Karpas-422 (cell line): ENCODE measurements at regions not wholly inside any gene's neighbourhood (a gene's known extent, or its start where the extent isn't known, plus 50 kb on each side); places are given as distances from the start of the nearest gene placed in this dataset.

ENCODE experiments used
- DNase-seq: peaks from one replicate; pipeline ENCODE4 v3.0.0-alpha.2; 2015
- H2AFZ ChIP-seq: fragments of 200-600 bp; sonication (generic); 2 replicates; pipeline ENCODE4 v1.6.1; 2014; ENCODE audit warnings: antibody characterized with exemption, low read length, mixed read lengths
- H3K27ac ChIP-seq: fragments of 200-600 bp; sonication (generic); 2 replicates; pipeline ENCODE4 v1.5.1; 2014; ENCODE audit warnings: mild to moderate bottlenecking, low read length, moderate library complexity
- H3K27me3 ChIP-seq: fragments of 200-600 bp; sonication (generic); 2 replicates; pipeline ENCODE4 v1.6.1; 2014; ENCODE audit warnings: low read length, mixed read lengths
- H3K36me3 ChIP-seq: fragments of 200-600 bp; sonication (generic); 2 replicates; pipeline ENCODE4 v1.6.1; 2014; ENCODE audit warnings: low read length, mixed read lengths; ENCODE audit not compliant: insufficient read depth
- H3K4me1 ChIP-seq: fragments of 200-600 bp; sonication (generic); 2 replicates; pipeline ENCODE4 v1.6.1; 2014; ENCODE audit warnings: mild to moderate bottlenecking, low read length, mixed read lengths
- H3K4me2 ChIP-seq: fragments of 200-600 bp; sonication (generic); 2 replicates; pipeline ENCODE4 v1.6.1; 2014; ENCODE audit warnings: low read length, low read depth, mild to moderate bottlenecking; ENCODE audit not compliant: poor library complexity, severe bottlenecking
- H3K4me3 ChIP-seq: fragments of 200-600 bp; sonication (generic); 2 replicates; pipeline ENCODE4 v1.5.1; 2014; ENCODE audit warnings: mild to moderate bottlenecking, antibody characterized with exemption, low read length, mixed read lengths
- H3K79me2 ChIP-seq: fragments of 200-600 bp; sonication (generic); 2 replicates; pipeline ENCODE4 v1.6.1; 2014; ENCODE audit warnings: mild to moderate bottlenecking, low read length, mixed read lengths
- H3K9ac ChIP-seq: fragments of 200-600 bp; sonication (generic); 2 replicates; pipeline ENCODE4 v1.6.0; 2014; ENCODE audit warnings: low read length
- H3K9me2 ChIP-seq: fragments of 200-600 bp; sonication (generic), shearing (Covaris generic); replicated peaks from 2 replicates; pipeline ENCODE4 v1.6.0; 2014; ENCODE audit warnings: mild to moderate bottlenecking, low read length, moderate library complexity; ENCODE audit not compliant: insufficient read depth
- H3K9me3 ChIP-seq: fragments of 300-700, 200-600 bp; sonication (generic); 2 replicates; pipeline ENCODE4 v1.6.1; 2014; ENCODE audit warnings: low read length, mixed read lengths
- H4K20me1 ChIP-seq: fragments of 200-600 bp; sonication (generic); 2 replicates; pipeline ENCODE4 v1.6.1; 2014; ENCODE audit warnings: mild to moderate bottlenecking, antibody characterized with exemption, low read length, low read depth; ENCODE audit not compliant: insufficient read depth

GRCh38 chr2:60029566-60029883 is 523.9 kb downstream of the BCL11A start:
- Histone ChIP-seq H3K4me2 (no peak overlapping the region), H3K9ac (no peak overlapping the region), H3K9me2 (no peaks in the 10 kb centered on the region), H3K4me1 (no peaks in the 10 kb centered on the region), H2AFZ (no peak overlapping the region), H3K4me3 (no peak overlapping the region), H3K36me3 (no peaks in the 10 kb centered on the region), H3K9me3 (peaks cover 6% of the 10 kb centered on the region; the same call in 1 of the 2 replicates), H3K27ac (no peak overlapping the region), H3K79me2 (no peaks in the 10 kb centered on the region), H4K20me1 (no peaks in the 10 kb centered on the region), H3K27me3 (no peaks in the 10 kb centered on the region)
- no peak for DNase-seq

DNA sequence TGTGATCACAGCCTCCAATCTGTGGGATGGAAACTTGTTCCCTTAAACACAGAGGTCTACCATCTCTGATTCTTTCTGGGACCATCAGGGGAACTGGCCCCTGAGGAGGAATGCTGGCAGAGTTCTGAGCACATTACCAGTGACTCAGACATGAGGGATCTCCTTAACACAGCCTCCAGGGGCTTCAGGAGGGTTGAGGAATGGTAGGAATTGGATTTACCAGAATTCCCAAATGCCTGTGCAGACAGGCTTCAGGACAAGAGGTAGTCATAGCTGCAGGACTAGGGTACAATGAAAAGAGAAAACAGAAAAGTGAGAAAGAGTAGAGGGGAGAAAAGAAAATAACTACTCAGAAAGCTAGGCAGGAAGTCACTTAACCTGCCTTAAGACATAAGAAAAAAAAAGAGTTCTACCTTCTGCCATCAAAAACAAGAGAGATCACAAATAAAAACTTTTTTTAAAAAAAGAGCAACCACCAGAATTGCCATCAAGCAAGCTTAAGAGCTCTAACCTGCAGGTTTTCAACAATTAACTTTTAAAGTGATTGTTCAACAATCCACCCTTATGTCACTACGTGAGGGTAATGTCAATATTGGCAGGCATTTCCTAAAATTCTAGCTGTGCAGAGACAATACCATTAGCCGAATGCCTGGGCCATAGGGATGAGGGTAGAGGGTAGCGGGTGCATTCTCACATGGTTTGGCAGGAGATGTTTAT is 524.4 kb downstream of the BCL11A start:
- Histone ChIP-seq H3K27me3 (no peaks in the 10 kb centered on the region), H3K4me3 (no peak overlapping the region), H3K4me2 (no peak overlapping the region), H3K9me2 (no peaks in the 10 kb centered on the region), H4K20me1 (no peaks in the 10 kb centered on the region), H3K79me2 (no peaks in the 10 kb centered on the region), H3K9ac (no peak overlapping the region), H3K36me3 (no peaks in the 10 kb centered on the region), H3K9me3 (peaks cover 6% of the 10 kb centered on the region; the same call in 1 of the 2 replicates), H3K4me1 (no peaks in the 10 kb centered on the region), H2AFZ (no peak overlapping the region), H3K27ac (no peak overlapping the region)
- DNase-seq = no peak

- H3K79me2 ChIP-seq = no peaks in the 10 kb centered on the region
- no peaks in the 10 kb centered on the region for H3K36me3 ChIP-seq
- H4K20me1 ChIP-seq = no peaks in the 10 kb centered on the region
Measured at GRCh38 chr2:60025496-60025895, 528.0 kb downstream of the BCL11A start.

GRCh38 chr2:60023256-60023985 is 530.0 kb downstream of the BCL11A start:
- H3K4me3 ChIP-seq = no peak overlapping the region
- no peaks in the 10 kb centered on the region for H3K9me3 ChIP-seq
- DNase-seq = no peak
- H3K9ac ChIP-seq = no peak overlapping the region
- no peak overlapping the region for H2AFZ ChIP-seq
- no peaks in the 10 kb centered on the region for H4K20me1 ChIP-seq
- H3K27ac ChIP-seq = no peak overlapping the region
- no peaks in the 10 kb centered on the region for H3K4me1 ChIP-seq
- H3K4me2 ChIP-seq = no peak overlapping the region
- H3K9me2 ChIP-seq = no peaks in the 10 kb centered on the region
- no peaks in the 10 kb centered on the region for H3K27me3 ChIP-seq
- no peaks in the 10 kb centered on the region for H3K79me2 ChIP-seq
- H3K36me3 ChIP-seq = no peaks in the 10 kb centered on the region

More at GRCh38 chr2:60025496-60025895, 528.0 kb downstream of the BCL11A start:
- Histone ChIP-seq H3K27me3 (no peaks in the 10 kb centered on the region), H3K9me2 (no peaks in the 10 kb centered on the region), H3K27ac (no peak overlapping the region), H3K9ac (no peak overlapping the region), H3K4me3 (no peak overlapping the region), H3K4me2 (no peak overlapping the region), H2AFZ (no peak overlapping the region), H3K4me1 (no peaks in the 10 kb centered on the region), H3K9me3 (no peaks in the 10 kb centered on the region)
- no peak for DNase-seq

- no peaks in the 10 kb centered on the region for H3K36me3 ChIP-seq
- no peak overlapping the region for H3K4me2 ChIP-seq
- no peaks in the 10 kb centered on the region for H3K27me3 ChIP-seq
- no peak for DNase-seq
- no peaks in the 10 kb centered on the region for H3K4me1 ChIP-seq
- no peaks in the 10 kb centered on the region for H4K20me1 ChIP-seq
- H3K9me2 ChIP-seq = no peaks in the 10 kb centered on the region
- H2AFZ ChIP-seq = no peak overlapping the region
- H3K9ac ChIP-seq = no peak overlapping the region
- no peak overlapping the region for H3K4me3 ChIP-seq
- no peaks in the 10 kb centered on the region for H3K9me3 ChIP-seq
- no peaks in the 10 kb centered on the region for H3K79me2 ChIP-seq
- no peak overlapping the region for H3K27ac ChIP-seq
Measured at GRCh38 chr2:60007671-60008070, 545.8 kb downstream of the BCL11A start.

- Histone ChIP-seq H3K9me2 (no peaks in the 10 kb centered on the region), H3K9ac (no peak overlapping the region), H3K36me3 (no peaks in the 10 kb centered on the region), H3K4me1 (peaks cover 5% of the 10 kb centered on the region), H3K27me3 (no peaks in the 10 kb centered on the region), H3K9me3 (no peaks in the 10 kb centered on the region), H3K4me3 (no peak overlapping the region), H4K20me1 (no peaks in the 10 kb centered on the region), H3K4me2 (no peak overlapping the region), H3K79me2 (no peaks in the 10 kb centered on the region), H2AFZ (no peak overlapping the region), H3K27ac (no peak overlapping the region)
- no peak for DNase-seq
Measured at GRCh38 chr2:60003076-60003475, 550.4 kb downstream of the BCL11A start.

GRCh38 chr2:60002183-60002867 is 551.1 kb downstream of the BCL11A start:
- DNase-seq = peak; percentile 53
- Histone ChIP-seq H3K27me3 (no peaks in the 10 kb centered on the region), H3K9me2 (no peaks in the 10 kb centered on the region)

DNA sequence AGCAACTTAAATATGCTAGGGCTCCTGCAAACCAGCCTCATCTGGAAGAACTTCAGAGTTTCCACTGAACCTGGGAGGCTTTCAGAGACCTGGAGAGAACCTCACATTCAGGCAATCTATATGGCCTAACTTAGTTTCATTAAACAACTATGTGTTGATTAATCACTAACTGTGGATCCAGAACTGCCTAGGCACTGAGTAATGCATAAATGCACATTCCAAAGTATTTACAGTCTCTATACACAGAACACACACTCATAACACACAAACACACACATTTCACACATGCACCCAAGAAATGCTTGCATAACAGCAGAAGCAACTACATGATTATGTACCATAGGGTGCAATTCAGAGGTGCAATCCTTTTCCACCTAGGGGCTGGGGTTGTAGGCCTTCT is 552.8 kb downstream of the BCL11A start:
- Histone ChIP-seq H3K27ac (no peak overlapping the region), H3K9me3 (no peaks in the 10 kb centered on the region), H3K9me2 (no peaks in the 10 kb centered on the region), H3K4me3 (no peak overlapping the region), H3K36me3 (no peaks in the 10 kb centered on the region), H2AFZ (no peak overlapping the region), H3K79me2 (no peaks in the 10 kb centered on the region), H3K27me3 (no peaks in the 10 kb centered on the region), H4K20me1 (no peaks in the 10 kb centered on the region), H3K9ac (no peak overlapping the region), H3K4me2 (no peak overlapping the region), H3K4me1 (peaks cover 5% of the 10 kb centered on the region)
- no peak for DNase-seq

More at GRCh38 chr2:60002183-60002867, 551.1 kb downstream of the BCL11A start:
- H3K36me3 ChIP-seq = no peaks in the 10 kb centered on the region
- peaks cover 5% of the 10 kb centered on the region for H3K4me1 ChIP-seq
- no peaks in the 10 kb centered on the region for H4K20me1 ChIP-seq
- no peak overlapping the region for H2AFZ ChIP-seq
- no peak overlapping the region for H3K27ac ChIP-seq
- H3K4me2 ChIP-seq = no peak overlapping the region
- no peak overlapping the region for H3K4me3 ChIP-seq
- H3K79me2 ChIP-seq = no peaks in the 10 kb centered on the region
- no peaks in the 10 kb centered on the region for H3K9me3 ChIP-seq
- no peak overlapping the region for H3K9ac ChIP-seq
